ENCODE measurements at regions not wholly inside any gene's neighbourhood (a gene's known extent, or its start where the extent isn't known, plus 50 kb on each side); places are given as distances from the start of the nearest gene placed in this dataset.
"Not testable (repeated sequence)": the region's sequence is repeated elsewhere in the genome, so short reads cannot be mapped to it uniquely, and the experiment has no call there.

GRCh38 chr1:228838717-228839500 lies 103.6 kb downstream of the RHOU start:
- Histone ChIP-seq H3K4me3 (ENCODE audit: low read depth, low read length) (no peak overlapping the region), H3K4me1 (peaks cover 7% of the 10 kb centered on the region)
- no peak for DNase-seq

GRCh38 chr1:228839656-228840055 lies 104.4 kb downstream of the RHOU start:
- Histone ChIP-seq H3K9me3 (no peaks in the 10 kb centered on the region), H3K4me3 (ENCODE audit: low read depth, low read length) (no peak overlapping the region), H3K27me3 (no peaks in the 10 kb centered on the region), H3K36me3 (no peaks in the 10 kb centered on the region; the same call in 1 of the 2 replicates), H3K4me1 (peaks cover 7% of the 10 kb centered on the region)
- DNase-seq: no peak
- TF ChIP-seq CTCF (IDR thresholded peaks at IDR 0.05; ENCODE audit: low read depth, low read length): no peak

More at GRCh38 chr1:228838717-228839500, 103.6 kb downstream of the RHOU start:
- H3K36me3 ChIP-seq: no peaks in the 10 kb centered on the region; the same call in 1 of the 2 replicates
- TF ChIP-seq CTCF (IDR thresholded peaks at IDR 0.05; ENCODE audit: low read depth, low read length): no peak
- H3K9me3 ChIP-seq: no peaks in the 10 kb centered on the region
- no peaks in the 10 kb centered on the region for H3K27me3 ChIP-seq

GRCh38 chr1:228841632-228842031 lies 106.4 kb downstream of the RHOU start:
- no peak for DNase-seq
- H3K4me3 ChIP-seq (ENCODE audit: low read depth, low read length): no peak overlapping the region
- peaks cover 7% of the 10 kb centered on the region for H3K4me1 ChIP-seq
- H3K27me3 ChIP-seq: no peaks in the 10 kb centered on the region
- TF ChIP-seq CTCF (IDR thresholded peaks at IDR 0.05; ENCODE audit: low read depth, low read length): no peak
- no peaks in the 10 kb centered on the region for H3K36me3 ChIP-seq
- no peaks in the 10 kb centered on the region for H3K9me3 ChIP-seq

GRCh38 chr1:228842094-228842775 lies 107.0 kb downstream of the RHOU start:
- 0 out of 2 replicates have a peak, but pooled peaks have one; percentile 9 for TF ChIP-seq CTCF (IDR thresholded peaks at IDR 0.05; ENCODE audit: low read depth, low read length)
- Histone ChIP-seq H3K4me3 (ENCODE audit: low read depth, low read length) (no peak overlapping the region), H3K36me3 (no peaks in the 10 kb centered on the region), H3K27me3 (no peaks in the 10 kb centered on the region), H3K9me3 (no peaks in the 10 kb centered on the region), H3K4me1 (peaks cover 7% of the 10 kb centered on the region)
- peak; percentile 85 for DNase-seq

- DNase-seq: no peak
- no peak for TF ChIP-seq CTCF (IDR thresholded peaks at IDR 0.05; ENCODE audit: low read depth, low read length)
- H3K4me3 ChIP-seq (ENCODE audit: low read depth, low read length): no peak overlapping the region
- H3K9me3 ChIP-seq: no peaks in the 10 kb centered on the region
- no peaks in the 10 kb centered on the region for H3K36me3 ChIP-seq
- no peaks in the 10 kb centered on the region; the same call in 1 of the 2 replicates for H3K4me1 ChIP-seq
- no peaks in the 10 kb centered on the region for H3K27me3 ChIP-seq
Measured at GRCh38 chr1:228845101-228845500, 109.8 kb downstream of the RHOU start.

GRCh38 chr1:228846952-228847351 lies 111.7 kb downstream of the RHOU start:
- H3K36me3 ChIP-seq: no peaks in the 10 kb centered on the region
- DNase-seq: no peak
- H3K9me3 ChIP-seq: no peaks in the 10 kb centered on the region
- H3K4me3 ChIP-seq (ENCODE audit: low read depth, low read length): no peak overlapping the region
- no peaks in the 10 kb centered on the region for H3K27me3 ChIP-seq
- no peak for TF ChIP-seq CTCF (IDR thresholded peaks at IDR 0.05; ENCODE audit: low read depth, low read length)
- peaks cover 3% of the 10 kb centered on the region for H3K4me1 ChIP-seq

- H3K27me3 ChIP-seq; H3K4me3 ChIP-seq (ENCODE audit: low read depth, low read length); H3K9me3 ChIP-seq; H3K36me3 ChIP-seq; H3K4me1 ChIP-seq; DNase-seq: not testable (repeated sequence)
Measured at GRCh38 chr1:228847451-228847850, 112.2 kb downstream of the RHOU start.

Measured in BE2C (cell line).